GM12878 (cell line): ENCODE measurements at regions not wholly inside any gene's neighbourhood (a gene's known extent, or its start where the extent isn't known, plus 50 kb on each side); places are given as distances from the start of the nearest gene placed in this dataset.

Source experiments
- ATAC-seq: fragments of 200-7000 bp; cut with Tn5 transposase; 3 replicates; pipeline ENCODE4 v1.9.1; 2020; ENCODE audit warnings: mild to moderate bottlenecking, moderate library complexity
- BruUV-seq: library from RNA; stranded (reverse); fragments of 400-500 nt; replicated peaks from 2 replicates; lab custom pipeline; 2021; lab: Mats Ljungman, UMichigan
- CTCF ChIA-PET: fragments of 300-600 bp; sonication (Branson Sonifier 250); formaldehyde crosslinking; extraction: SDS; loops from one replicate; lab custom pipeline; 2021; ENCODE audit warnings: inconsistent platforms; lab: Yijun Ruan, JAX
- POLR2A ChIA-PET: fragments of 350-600 bp; formaldehyde crosslinking; extraction: SDS; loops from one replicate; lab custom pipeline; 2021; ENCODE audit warnings: inconsistent platforms; lab: Charles Lee
- RAD21 ChIA-PET: fragments of 300-600 bp; sonication (Branson Sonifier 250); formaldehyde crosslinking; loops from one replicate; lab custom pipeline; 2023; ENCODE audit warnings: antibody characterized with exemption; ENCODE audit not compliant: unreplicated experiment; lab: Charles Lee
- SMC1A ChIA-PET: fragments of 300-600 bp; sonication (Branson Sonifier 250); formaldehyde crosslinking; loops from one replicate; lab custom pipeline; 2023; ENCODE audit not compliant: unreplicated experiment, uncharacterized antibody; lab: Charles Lee
- DNase-seq: peaks from one replicate; pipeline ENCODE4 v3.0.0-alpha.2; 2011; ENCODE audit warnings: low read depth, low spot score
- FAIRE-seq: peaks from 3 replicates; lab custom pipeline; 2011; peaks lifted over from hg19 to GRCh38; lab: Jason Lieb, UNC
- H2AFZ ChIP-seq: 2 replicates; pipeline ENCODE4 v1.6.0; 2011; ENCODE audit warnings: low read depth, low read length, control low read depth; ENCODE audit not compliant: control insufficient read depth
- H3K27ac ChIP-seq: 2 replicates; pipeline ENCODE4 v1.5.1; 2011; ENCODE audit warnings: control low read depth; ENCODE audit not compliant: control insufficient read depth, insufficient read depth
- H3K27me3 ChIP-seq, 2 experiments: replicated peaks in 1 of 2; 2 replicates each; pipeline versions ENCODE4 v1.6.0 to v1.6.1; 2011; ENCODE audit warnings: low read length in 1 of 2; ENCODE audit not compliant: control insufficient read depth in 2 of 2, insufficient read depth in 2 of 2
- H3K36me3 ChIP-seq, 2 experiments: 2 replicates each; pipeline ENCODE4 v1.5.1; 2011; ENCODE audit warnings: low read length in 1 of 2; ENCODE audit not compliant: control insufficient read depth in 2 of 2, insufficient read depth in 2 of 2
- H3K4me1 ChIP-seq: 2 replicates; pipeline ENCODE4 v1.6.1; 2011; ENCODE audit warnings: mild to moderate bottlenecking, low read length, moderate library complexity, mixed read lengths; ENCODE audit not compliant: control insufficient read depth, insufficient read depth
- H3K4me2 ChIP-seq: 2 replicates; pipeline ENCODE4 v1.6.0; 2011; ENCODE audit warnings: control low read depth; ENCODE audit not compliant: control insufficient read depth, insufficient read depth
- H3K4me3 ChIP-seq: fragments of 200-600 bp; sonication (generic); 2 replicates; pipeline ENCODE4 v1.5.1; 2016
- H3K79me2 ChIP-seq: 2 replicates; pipeline ENCODE4 v1.6.0; 2011; ENCODE audit warnings: low read length; ENCODE audit not compliant: control insufficient read depth, insufficient read depth
- H3K9ac ChIP-seq: 2 replicates; pipeline ENCODE4 v1.8.0; 2011; ENCODE audit warnings: low read length, control low read depth, mixed read lengths; ENCODE audit not compliant: control insufficient read depth, insufficient read depth
- H3K9me3 ChIP-seq: replicated peaks from 3 replicates; pipeline ENCODE4 v1.5.1; 2011; ENCODE audit warnings: mild to moderate bottlenecking, low read length; ENCODE audit not compliant: control insufficient read depth, insufficient read depth
- H4K20me1 ChIP-seq: 2 replicates; pipeline ENCODE4 v1.6.0; 2011; ENCODE audit not compliant: control insufficient read depth, insufficient read depth
- EP300 ChIP-seq, 2 experiments: fragments of 150-350 bp in 1 of 2; IDR thresholded peaks; 2 replicates each; pipeline ENCODE4 v1.6.1; 2011 to 2012; ENCODE audit warnings: low read depth in 2 of 2, low read length in 2 of 2, borderline replicate concordance in 1 of 2, improper control_type of control experiment in 1 of 2, inconsistent platforms in 1 of 2; ENCODE audit not compliant: control insufficient read depth in 1 of 2
- NFIC ChIP-seq: IDR thresholded peaks from 2 replicates; pipeline ENCODE4 v1.6.1; 2012; ENCODE audit warnings: low read depth, mild to moderate bottlenecking, inconsistent platforms, low read length, moderate library complexity
- TAF1 ChIP-seq: IDR thresholded peaks from 2 replicates; pipeline ENCODE4 v1.6.1; 2011; ENCODE audit warnings: mild to moderate bottlenecking, low read depth, low read length, borderline replicate concordance
- ZZZ3 ChIP-seq: IDR thresholded peaks from 2 replicates; pipeline ENCODE4 v1.6.1; 2011; ENCODE audit warnings: low read depth; ENCODE audit not compliant: control insufficient read depth, insufficient read length
- WGBS: methylation state at CpG from one replicate; pipeline ENCODE4 v1.1.6; 2016; ENCODE audit warnings: low lambda C conversion rate; ENCODE audit not compliant: insufficient replicate concordance, insufficient coverage; ENCODE audit errors: missing lambda C conversion rate; 5-methylcytosine and 5-hydroxymethylcytosine counted together
- in situ Hi-C: fragments of 300-500 bp; cut with MboI; formaldehyde crosslinking; loops from 9 replicates; pipeline ENCODE4 v1.14.3; 2018; ENCODE audit warnings: mixed read lengths
- intact Hi-C: fragments of 100-400 bp; cut with micrococcal nuclease; formaldehyde crosslinking; loops from one replicate; pipeline ENCODE4 v1.14.2; 2022; ENCODE audit not compliant: unreplicated experiment
- TF ChIP-seq, protein P1 (sequence below): fragments of 450-650 bp; IDR thresholded peaks from 2 replicates; pipeline ENCODE4 v1.6.1; 2016; ENCODE audit warnings: mild to moderate bottlenecking
- TF ChIP-seq, protein P2 (sequence below): fragments of 450-650 bp; formaldehyde crosslinking; IDR thresholded peaks from 2 replicates; pipeline ENCODE4 v1.5.0; 2022; ENCODE audit warnings: mild to moderate bottlenecking, missing genetic modification characterization
- TF ChIP-seq, protein P3 (sequence below): fragments of 450-650 bp; IDR thresholded peaks from 2 replicates; pipeline ENCODE4 v1.6.1; 2017; ENCODE audit warnings: mild to moderate bottlenecking, moderate library complexity
- TF ChIP-seq, protein P4 (sequence below): fragments of 450-650 bp; IDR thresholded peaks from 2 replicates; pipeline ENCODE4 v1.6.1; 2017; ENCODE audit warnings: mild to moderate bottlenecking
- TF ChIP-seq, protein P5 (sequence below): fragments of 450-650 bp; conservative IDR thresholded peaks from 2 replicates; pipeline ENCODE4 v1.6.1; 2017; ENCODE audit warnings: mild to moderate bottlenecking, moderate library complexity

DNA sequence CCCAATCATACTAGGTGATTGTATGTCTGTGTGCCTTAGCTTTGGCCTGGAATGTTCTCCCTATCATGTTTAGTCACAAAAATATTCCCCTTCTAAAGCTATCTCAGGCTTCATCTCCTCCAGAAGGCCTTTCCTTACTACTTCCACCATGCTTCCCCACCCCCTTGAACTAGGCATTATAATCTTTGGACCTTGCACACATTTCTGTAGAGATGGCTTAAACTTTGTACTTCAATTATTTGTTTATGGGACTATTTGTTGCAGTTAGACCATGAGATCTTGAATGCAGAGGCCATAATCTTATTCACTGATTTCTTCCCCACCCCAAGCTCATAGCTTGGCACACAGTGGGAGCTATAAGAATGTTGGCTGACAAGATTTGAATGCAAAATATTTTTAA, 262.0 kb upstream of the EDA2R start (continued):
- TF ChIP-seq, protein P1, sequence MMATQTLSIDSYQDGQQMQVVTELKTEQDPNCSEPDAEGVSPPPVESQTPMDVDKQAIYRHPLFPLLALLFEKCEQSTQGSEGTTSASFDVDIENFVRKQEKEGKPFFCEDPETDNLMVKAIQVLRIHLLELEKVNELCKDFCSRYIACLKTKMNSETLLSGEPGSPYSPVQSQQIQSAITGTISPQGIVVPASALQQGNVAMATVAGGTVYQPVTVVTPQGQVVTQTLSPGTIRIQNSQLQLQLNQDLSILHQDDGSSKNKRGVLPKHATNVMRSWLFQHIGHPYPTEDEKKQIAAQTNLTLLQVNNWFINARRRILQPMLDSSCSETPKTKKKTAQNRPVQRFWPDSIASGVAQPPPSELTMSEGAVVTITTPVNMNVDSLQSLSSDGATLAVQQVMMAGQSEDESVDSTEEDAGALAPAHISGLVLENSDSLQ = no peak
- TF ChIP-seq EP300 (IDR thresholded peaks at IDR 0.05; ENCODE audit: borderline replicate concordance in 1 of 2, control insufficient read depth in 1 of 2, low read depth in 2 of 2, low read length in 2 of 2) = no peak
- TF ChIP-seq, protein P2, sequence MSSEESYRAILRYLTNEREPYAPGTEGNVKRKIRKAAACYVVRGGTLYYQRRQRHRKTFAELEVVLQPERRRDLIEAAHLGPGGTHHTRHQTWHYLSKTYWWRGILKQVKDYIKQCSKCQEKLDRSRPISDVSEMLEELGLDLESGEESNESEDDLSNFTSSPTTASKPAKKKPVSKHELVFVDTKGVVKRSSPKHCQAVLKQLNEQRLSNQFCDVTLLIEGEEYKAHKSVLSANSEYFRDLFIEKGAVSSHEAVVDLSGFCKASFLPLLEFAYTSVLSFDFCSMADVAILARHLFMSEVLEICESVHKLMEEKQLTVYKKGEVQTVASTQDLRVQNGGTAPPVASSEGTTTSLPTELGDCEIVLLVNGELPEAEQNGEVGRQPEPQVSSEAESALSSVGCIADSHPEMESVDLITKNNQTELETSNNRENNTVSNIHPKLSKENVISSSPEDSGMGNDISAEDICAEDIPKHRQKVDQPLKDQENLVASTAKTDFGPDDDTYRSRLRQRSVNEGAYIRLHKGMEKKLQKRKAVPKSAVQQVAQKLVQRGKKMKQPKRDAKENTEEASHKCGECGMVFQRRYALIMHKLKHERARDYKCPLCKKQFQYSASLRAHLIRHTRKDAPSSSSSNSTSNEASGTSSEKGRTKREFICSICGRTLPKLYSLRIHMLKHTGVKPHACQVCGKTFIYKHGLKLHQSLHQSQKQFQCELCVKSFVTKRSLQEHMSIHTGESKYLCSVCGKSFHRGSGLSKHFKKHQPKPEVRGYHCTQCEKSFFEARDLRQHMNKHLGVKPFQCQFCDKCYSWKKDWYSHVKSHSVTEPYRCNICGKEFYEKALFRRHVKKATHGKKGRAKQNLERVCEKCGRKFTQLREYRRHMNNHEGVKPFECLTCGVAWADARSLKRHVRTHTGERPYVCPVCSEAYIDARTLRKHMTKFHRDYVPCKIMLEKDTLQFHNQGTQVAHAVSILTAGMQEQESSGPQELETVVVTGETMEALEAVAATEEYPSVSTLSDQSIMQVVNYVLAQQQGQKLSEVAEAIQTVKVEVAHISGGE = no peak
- TF ChIP-seq, all 136 proteins: peak for 0

DNA sequence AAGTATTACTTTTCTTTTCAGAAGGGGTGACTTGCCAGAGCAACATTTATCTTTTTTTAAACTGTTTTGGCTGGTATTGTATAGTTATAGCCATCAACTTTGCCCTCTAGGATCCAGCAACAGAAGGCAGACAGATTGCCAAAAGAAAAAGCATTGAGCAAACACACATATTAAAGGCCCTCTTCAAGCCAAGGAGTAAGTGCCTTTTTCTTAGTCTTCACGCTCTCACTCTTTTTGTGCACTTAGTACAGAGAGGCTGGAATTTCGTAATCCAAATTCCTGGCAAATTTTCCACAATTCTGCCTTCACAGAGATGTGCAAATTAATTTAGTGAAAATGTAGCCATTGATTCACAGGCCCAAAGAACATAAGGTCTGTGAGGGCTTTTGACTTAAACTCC, 253.1 kb upstream of the EDA2R start:
- no peaks in the 10 kb centered on the region for H4K20me1 ChIP-seq
- ChIA-PET SMC1A (no interaction called here), RAD21 (no interaction called here), POLR2A (no interaction called here), CTCF (no interaction called here)
- no peak for ATAC-seq
- FAIRE-seq = no peak
- 0% methylated on average over 2 of the region's 2 CpGs for WGBS
- H2AFZ ChIP-seq = no peak overlapping the region
- no peak overlapping the region for H3K4me3 ChIP-seq
- H3K9me3 ChIP-seq = no peaks in the 10 kb centered on the region
- BruUV-seq = no TSS peak
- no peak overlapping the region for H3K4me2 ChIP-seq
- H3K36me3 ChIP-seq = no peaks in the 10 kb centered on the region
- H3K9ac ChIP-seq = no peak overlapping the region
- no peak for DNase-seq
- H3K27ac ChIP-seq = no peak overlapping the region
- intact Hi-C loops = no loop called here
- in situ Hi-C loops = no loop called here
- no peaks in the 10 kb centered on the region for H3K79me2 ChIP-seq
- no peaks in the 10 kb centered on the region for H3K27me3 ChIP-seq
- H3K4me1 ChIP-seq = no peaks in the 10 kb centered on the region
- TF ChIP-seq, protein P3, sequence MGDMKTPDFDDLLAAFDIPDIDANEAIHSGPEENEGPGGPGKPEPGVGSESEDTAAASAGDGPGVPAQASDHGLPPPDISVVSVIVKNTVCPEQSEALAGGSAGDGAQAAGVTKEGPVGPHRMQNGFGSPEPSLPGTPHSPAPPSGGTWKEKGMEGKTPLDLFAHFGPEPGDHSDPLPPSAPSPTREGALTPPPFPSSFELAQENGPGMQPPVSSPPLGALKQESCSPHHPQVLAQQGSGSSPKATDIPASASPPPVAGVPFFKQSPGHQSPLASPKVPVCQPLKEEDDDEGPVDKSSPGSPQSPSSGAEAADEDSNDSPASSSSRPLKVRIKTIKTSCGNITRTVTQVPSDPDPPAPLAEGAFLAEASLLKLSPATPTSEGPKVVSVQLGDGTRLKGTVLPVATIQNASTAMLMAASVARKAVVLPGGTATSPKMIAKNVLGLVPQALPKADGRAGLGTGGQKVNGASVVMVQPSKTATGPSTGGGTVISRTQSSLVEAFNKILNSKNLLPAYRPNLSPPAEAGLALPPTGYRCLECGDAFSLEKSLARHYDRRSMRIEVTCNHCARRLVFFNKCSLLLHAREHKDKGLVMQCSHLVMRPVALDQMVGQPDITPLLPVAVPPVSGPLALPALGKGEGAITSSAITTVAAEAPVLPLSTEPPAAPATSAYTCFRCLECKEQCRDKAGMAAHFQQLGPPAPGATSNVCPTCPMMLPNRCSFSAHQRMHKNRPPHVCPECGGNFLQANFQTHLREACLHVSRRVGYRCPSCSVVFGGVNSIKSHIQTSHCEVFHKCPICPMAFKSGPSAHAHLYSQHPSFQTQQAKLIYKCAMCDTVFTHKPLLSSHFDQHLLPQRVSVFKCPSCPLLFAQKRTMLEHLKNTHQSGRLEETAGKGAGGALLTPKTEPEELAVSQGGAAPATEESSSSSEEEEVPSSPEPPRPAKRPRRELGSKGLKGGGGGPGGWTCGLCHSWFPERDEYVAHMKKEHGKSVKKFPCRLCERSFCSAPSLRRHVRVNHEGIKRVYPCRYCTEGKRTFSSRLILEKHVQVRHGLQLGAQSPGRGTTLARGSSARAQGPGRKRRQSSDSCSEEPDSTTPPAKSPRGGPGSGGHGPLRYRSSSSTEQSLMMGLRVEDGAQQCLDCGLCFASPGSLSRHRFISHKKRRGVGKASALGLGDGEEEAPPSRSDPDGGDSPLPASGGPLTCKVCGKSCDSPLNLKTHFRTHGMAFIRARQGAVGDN = no peak
- no peak for TF ChIP-seq NFIC
- TF ChIP-seq, protein P4, sequence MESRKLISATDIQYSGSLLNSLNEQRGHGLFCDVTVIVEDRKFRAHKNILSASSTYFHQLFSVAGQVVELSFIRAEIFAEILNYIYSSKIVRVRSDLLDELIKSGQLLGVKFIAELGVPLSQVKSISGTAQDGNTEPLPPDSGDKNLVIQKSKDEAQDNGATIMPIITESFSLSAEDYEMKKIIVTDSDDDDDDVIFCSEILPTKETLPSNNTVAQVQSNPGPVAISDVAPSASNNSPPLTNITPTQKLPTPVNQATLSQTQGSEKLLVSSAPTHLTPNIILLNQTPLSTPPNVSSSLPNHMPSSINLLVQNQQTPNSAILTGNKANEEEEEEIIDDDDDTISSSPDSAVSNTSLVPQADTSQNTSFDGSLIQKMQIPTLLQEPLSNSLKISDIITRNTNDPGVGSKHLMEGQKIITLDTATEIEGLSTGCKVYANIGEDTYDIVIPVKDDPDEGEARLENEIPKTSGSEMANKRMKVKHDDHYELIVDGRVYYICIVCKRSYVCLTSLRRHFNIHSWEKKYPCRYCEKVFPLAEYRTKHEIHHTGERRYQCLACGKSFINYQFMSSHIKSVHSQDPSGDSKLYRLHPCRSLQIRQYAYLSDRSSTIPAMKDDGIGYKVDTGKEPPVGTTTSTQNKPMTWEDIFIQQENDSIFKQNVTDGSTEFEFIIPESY = no peak
- TF ChIP-seq, protein P5, sequence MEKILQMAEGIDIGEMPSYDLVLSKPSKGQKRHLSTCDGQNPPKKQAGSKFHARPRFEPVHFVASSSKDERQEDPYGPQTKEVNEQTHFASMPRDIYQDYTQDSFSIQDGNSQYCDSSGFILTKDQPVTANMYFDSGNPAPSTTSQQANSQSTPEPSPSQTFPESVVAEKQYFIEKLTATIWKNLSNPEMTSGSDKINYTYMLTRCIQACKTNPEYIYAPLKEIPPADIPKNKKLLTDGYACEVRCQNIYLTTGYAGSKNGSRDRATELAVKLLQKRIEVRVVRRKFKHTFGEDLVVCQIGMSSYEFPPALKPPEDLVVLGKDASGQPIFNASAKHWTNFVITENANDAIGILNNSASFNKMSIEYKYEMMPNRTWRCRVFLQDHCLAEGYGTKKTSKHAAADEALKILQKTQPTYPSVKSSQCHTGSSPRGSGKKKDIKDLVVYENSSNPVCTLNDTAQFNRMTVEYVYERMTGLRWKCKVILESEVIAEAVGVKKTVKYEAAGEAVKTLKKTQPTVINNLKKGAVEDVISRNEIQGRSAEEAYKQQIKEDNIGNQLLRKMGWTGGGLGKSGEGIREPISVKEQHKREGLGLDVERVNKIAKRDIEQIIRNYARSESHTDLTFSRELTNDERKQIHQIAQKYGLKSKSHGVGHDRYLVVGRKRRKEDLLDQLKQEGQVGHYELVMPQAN = no peak
- TF ChIP-seq ZZZ3 = no peak
- TF ChIP-seq TAF1 = no peak
